Embryonic facial prominence (tissue), 1 donor: ENCODE measurements at regions not wholly inside any gene's neighbourhood (a gene's known extent, or its start where the extent isn't known, plus 50 kb on each side); places are given as distances from the start of the nearest gene placed in this dataset.

Experiments
- DNase-seq: peaks from one replicate; pipeline ENCODE4 v3.0.0-alpha.2; 2016; ENCODE audit errors: extremely low spot score

DNA sequence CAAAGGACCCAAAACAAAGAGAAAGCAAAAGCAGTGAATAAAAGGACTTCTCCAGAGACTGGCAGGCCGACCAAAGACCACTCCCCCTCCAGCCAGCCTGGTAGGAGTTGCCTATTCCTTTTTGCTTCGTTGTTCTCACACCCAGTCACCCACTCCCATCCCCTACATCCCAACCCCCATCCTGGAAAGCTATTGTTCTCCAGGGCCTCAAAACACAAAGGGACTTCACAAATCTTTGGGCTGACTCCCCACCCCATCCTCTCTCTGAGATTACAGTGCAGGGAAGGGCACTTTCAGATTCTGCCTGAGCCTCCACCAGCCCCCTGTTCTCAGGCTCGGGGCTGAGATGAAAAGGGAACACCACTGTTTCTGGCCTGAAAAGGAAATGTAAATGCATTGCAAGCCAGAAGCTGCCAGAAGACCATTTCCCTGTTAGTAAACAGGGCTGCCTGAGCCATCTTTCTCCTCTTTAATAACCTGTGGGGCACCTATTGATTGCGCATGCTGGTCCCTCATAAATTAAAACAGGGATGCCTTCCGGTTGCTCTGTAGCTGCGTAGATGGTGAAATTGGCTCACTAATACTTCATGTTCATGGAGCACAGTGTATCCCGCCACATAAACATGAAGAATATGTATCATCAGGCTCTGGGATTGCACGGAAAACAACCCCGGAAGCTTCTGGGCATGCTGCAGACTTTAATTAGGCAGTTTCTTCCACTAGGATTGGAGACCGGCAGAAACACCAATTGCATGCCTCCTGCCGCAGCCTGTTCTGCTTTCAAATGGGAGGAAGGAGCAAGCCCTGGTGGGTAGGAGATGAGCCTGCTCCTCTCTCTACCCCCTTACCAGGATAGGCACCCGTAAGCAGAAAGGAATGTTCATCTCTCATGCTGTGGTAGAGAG, 130.3 kb upstream of the FUT8 start:
- no peak for DNase-seq

DNA sequence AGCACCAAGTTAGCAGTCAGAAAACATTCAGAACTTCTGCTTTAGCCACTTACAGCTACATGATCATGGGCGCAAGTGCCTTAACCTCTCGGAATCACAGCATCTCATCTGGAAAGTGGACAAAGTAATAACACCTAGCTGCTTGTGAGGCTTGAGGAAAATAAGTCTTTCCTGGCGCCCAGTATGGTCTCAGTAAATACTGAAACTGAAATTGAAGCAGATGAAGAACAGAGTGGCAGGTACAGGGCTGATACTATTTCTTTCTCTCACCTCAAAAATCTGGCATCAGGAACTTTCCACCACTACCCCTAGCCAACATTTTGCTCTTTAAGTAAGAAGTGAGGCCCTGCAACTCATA, 129.7 kb upstream of the FUT8 start:
- no peak for DNase-seq

DNA sequence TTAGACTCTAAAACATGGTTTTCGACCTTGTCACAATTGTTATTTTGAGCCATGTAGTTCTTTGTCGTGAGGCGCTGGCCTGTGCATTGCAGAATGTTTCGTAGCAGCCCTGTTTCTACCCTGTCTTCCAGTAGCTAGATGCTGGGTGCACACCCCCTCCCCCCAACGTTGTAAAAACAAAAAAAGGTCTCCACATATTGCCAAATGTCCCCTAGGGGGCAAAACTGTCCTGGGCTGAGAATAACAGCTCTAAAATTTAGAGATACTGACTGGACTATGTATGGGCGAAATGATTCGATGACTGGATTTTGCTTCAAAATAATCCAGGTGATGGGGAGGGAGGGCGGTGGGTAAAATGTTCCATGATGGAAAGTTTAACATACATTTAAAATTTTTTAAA, 126.1 kb upstream of the FUT8 start:
- no peak for DNase-seq

DNA sequence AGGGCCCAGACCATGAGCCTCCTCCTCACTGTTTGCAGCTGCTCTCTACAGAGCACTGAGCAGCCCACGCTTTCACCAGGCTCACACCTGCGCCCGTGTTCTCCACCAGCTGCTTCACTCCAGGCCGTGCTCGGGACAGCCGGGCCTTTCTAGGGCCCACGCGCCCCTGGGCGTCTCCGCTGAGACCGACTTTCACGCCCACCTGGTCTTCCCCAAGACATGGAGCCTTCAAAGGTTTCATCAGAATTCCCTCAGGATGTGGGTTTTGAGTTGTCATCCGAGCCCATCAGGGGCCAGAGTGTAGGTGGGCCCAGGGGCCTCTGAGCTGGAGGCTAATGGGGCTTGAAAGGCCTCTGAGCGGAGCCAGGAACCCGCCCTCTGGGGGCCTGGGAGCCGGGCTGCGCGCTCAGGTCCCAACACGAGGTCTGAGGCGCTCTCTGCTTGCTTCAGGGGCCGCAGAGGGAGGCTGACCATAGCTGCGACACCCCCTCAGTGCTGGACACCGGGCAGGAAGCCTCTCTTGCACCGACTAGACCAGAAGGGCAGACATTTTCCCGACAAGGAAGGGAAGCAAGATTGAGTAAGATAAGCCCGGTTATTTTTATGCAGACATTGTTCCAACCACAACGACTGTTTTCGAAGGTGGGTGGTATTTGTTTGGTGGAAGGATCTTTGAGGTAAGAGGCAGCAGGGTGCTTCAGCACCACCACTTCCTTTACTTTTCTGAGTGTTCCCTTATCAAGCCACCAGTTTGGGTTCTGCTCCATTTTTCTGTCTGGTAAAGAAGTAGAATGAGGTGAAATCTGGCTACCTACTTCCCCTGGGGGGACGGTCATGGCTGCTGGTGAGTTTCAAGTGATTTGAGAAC, 125.0 kb upstream of the FUT8 start:
- no peak for DNase-seq

DNA sequence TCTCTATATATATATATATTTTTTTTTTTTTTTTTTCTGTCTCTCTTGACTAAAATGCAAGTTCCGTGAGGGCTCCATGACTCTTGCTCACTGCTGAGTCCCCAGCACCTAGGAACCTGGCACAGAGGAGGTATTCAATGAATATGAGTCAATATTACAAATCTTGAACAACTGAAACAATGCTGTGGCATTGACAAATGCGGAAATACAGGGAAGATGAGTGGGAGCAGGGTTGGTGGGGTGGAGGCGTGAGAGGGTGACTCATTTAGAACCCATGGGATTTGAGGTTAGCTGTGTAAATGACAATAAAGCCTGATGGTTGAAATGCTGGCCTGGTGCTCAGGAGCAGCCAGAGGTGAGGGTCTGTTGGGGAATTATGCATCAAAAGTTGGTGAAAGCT, 121.7 kb upstream of the FUT8 start:
- no peak for DNase-seq

DNA sequence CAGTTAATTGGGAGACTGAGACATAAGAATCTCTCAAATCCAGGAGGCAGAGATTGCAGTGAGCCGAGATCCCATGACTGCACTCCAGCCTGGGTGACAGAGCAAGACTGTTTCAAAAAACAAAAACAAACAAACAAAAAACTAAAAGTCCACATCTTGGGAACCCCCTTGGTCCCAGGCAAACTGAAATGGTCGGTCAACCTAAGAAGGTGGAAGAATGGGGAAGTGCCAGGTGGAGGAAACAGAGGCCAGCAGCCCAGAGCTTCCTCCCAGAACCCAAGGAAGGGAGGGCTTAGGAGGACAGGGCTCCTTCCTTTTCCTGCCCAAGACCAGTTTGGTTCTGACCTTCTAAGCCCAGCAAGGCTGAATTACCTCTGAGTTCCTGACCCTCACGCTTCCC, 121.0 kb upstream of the FUT8 start:
- no peak for DNase-seq

DNA sequence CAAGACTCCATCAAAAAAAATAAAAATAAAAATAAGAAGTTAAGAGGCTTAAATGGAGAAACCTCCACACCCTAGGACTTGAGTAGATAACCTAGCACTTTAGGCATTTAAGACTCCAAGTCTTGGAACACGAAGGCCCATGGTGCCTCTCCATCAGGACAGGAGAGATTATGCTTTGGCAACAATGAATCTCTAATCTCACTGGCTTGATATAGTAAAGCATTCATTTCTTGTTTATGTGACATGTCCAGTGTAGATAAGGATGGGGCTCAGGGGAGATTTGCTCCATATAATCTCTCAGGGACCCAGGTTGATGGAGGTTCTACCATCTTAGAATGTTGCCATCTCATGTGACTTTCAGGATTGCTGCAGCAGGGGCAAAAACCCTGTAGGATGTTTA, 117.7 kb upstream of the FUT8 start:
- no peak for DNase-seq

DNA sequence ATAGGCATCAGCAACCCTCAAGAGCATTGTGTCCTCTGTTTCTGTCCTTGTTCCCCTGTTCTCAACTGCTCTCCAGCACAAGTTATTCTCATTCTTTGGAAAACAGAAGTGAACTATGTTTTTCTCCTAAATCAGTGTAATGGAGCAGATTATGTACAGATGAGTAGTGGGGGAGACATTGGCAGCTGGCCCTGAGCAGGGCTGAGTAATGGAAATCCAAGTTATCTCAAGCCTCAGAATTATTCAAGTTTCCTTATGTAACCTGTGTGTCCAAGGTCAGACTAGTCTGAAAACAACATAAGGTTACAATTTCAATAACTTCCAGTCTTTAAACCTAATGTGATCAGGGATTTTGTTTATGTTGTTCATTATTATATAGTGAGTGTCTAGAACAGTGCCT, 116.1 kb upstream of the FUT8 start:
- no peak for DNase-seq

DNA sequence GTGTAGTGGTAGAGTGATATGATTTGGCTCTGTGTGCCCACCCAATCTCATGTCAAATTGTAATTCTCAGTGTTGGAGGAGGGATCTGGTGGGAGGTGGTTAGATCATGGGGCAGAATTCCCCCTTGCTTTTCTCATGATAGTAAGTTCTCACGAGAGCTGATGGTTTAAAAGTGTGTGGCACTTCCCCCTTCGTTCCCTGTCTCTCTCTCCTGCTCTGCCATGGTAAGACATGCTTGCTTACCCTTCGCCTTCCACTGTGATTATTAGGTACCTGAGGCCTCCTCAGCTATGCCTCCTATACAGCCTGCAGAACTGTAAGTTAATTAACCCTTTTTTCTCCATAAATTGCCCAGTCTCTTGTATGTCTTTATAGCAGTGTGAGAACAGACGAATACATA, 115.7 kb upstream of the FUT8 start:
- no peak for DNase-seq

DNA sequence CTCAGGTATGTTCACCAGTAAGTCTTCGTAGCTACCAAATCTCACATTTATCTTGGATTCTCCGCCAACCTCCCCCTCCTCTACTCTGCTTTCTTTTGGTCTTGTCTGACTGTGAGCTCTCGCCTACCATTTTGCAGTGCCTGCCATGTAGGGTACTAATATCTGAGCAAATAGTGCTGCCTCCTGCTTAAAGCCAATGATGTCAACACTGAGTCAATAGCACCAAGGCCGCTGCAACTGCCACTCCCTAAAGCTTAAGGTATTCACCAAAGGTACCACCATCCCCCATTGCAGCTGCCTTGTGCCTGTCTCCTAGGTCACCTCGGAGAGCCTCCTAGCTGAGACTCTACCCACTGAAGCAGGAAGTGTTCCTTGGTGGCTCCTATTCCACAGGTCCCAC, 114.8 kb upstream of the FUT8 start:
- no peak for DNase-seq

DNA sequence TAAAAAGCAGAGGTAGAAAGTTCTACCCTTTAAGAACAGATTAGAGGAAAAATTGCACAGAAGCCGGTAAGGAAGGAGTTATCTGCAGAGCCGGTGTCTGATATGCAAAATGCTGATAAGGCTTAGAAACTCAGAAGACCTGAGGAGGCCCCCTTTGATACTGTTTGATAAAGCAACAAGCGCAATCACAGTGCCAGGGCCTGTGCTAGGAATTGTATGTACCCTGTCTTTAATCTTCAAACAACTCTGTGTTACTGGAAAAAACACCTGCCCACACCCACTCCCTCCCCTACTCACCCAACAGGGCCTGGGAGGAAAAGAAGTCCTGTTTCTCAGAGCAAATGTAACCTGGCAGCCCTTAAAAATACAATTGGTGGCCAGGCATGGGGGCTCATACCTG, 112.7 kb upstream of the FUT8 start:
- no peak for DNase-seq

DNA sequence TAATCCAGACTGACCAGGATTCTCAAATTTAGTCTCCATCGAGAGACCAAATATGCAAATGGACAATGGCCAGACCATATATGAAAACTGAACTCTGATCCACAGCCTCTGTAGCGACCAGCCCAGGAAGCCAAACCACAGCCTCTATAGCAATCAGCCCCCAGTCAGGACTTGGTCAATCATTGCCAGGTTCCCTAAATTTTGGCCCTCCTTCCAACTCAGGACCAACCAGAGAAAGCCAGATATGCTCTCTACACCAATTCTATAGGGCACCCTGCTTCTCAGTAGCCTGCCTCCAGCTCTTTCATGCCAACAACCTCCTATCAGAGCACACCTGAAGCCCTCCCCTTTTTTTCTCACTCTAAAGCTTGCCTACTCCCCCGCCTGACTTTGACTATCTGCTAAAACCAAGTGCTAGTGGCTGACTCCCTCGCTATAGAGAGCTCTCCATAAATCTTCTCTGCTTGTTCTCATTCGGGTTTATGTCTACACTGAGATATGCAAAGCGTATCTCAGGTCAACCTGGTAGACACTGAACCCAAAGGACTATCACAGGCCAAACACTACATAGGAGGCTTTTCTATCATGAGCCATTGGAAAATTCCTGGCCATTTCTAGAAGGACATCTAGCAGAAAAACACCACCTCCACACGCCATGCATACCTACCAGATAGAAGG, 110.5 kb upstream of the FUT8 start:
- DNase-seq = no peak

DNA sequence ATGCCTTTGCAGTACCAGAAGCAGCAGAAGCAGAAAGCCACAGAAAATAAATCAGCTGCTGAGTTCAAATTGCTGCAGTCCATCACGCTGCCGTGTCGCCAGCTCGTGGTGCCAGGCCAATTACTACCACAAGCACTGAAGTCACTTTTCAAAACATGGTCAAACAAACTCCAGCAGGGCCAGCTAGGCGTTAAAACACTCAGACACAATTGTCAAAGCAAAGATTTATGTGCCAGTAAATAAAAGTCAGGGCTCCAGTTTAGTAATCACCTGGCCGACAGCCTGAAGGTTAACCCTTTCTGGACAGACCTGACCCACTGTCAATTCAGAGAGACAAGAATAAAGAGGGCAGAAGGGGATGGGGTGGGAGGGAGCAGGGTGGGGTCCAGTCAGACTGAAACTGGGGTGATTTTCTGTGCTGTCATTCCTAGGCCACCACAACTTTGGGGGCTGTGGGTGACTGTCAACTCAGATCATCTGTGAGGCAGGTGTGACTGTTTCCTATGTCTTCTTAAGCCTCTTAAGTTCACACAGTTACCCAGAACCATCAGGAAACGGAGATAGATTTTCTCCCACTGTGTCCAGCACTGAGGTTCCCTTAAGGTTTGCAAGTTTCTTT, 109.8 kb upstream of the FUT8 start:
- no peak for DNase-seq

DNA sequence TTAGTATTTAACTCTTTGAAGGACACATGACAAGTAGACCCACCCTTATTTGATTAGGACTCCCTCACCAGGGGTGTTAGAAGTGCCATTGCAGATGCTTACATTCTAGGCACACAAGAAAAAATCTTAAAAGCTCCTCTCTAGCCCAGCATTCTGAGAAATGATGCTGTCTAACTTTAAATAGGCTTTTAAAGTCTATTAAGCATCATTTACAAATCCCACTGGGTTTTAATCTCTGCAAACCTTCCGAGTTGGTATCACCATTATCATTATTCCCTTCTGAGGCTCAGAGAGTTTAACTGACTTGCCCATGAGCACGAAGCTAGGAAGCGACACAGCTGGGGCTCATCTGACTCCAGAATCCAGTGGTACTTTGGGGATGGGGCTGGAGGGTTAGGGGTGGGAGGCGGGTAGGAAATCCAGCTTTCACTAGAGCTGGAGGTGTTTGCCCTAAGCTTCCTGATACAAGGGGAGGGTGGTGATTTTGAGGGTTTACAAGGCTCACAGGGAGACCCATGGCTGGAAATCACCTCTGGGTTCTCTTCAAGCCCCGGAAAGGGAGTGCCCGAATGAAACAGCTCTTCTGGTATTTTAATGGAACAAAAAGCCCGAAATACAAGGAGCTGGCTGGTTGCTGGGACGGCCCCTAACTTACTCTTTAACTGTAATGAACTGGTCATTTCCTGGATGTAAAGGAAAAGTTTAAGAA, 109.2 kb upstream of the FUT8 start:
- DNase-seq = no peak

DNA sequence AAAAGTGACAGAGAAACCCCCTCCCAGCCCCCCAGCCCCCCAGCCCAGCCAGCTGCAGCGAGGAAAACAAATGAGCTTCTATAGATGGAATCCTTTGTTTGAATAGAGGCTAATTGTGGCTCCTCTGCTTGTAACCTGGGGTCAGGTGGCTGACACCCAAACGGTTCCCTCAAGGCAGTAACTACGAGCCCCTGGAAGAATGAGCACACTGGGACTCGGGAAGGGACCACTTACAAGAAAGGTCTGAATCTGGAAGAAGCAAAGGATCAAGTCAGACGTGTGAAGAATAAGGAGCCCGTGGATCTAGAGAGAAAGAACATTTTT, 108.7 kb upstream of the FUT8 start:
- no peak for DNase-seq

DNA sequence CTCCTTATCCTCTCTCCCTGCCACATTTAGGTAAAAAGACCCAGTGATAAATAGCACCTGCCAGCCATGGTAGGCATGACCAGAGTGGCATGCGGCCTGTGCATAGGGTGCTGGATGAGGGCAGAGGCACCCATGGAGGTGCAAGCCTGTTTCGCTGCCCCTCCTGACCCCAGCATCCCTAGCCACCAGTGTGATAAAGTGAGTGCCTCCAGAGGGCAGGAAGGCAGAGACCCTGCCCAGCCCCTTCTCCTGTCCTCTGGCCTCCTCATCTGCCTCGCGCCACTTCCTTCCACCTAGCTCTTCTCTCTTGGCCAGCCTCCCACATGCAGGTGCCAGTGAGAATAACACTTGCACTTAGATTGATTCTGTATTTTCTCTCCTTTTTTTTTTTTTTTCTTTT, 108.3 kb upstream of the FUT8 start:
- DNase-seq = no peak

DNA sequence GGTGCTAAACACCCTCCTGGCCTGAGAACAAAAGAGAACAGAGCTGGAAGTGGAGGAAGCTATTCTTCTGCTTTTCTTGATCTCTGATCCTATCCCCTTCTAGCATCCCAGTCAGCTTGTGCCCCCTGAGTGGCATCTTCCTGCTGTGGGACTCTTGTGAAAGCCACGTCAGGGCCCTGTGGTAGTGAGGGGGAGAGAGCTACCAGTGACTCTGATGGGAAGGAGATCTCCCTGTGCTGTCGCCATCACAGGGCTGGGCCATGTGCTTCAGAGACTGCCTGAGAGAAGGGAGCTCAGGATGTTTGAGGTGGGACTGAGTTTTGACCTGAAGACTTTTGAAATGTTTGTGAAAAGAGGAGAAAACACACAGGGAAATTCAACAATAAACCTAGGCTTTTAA, 107.6 kb upstream of the FUT8 start:
- no peak for DNase-seq

DNA sequence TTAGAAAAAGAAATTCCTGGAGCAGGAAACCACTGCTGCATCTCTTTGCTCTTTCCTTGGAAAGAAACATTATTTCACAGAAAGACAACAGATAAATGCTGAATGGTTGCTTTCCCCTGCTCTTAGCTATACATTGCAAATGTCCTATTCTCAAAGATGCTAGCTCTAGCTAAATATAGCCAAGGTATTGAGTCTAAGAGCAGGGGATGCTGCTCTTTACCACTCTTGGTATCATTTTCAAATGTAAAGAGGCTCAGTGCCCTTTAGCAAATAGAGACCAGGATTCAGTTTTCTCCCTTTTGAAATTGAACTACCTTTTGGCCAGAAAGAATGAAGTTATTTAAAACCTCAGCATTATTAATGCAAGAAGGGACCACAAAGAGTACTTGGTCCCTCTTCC, 104.0 kb upstream of the FUT8 start:
- DNase-seq = no peak

DNA sequence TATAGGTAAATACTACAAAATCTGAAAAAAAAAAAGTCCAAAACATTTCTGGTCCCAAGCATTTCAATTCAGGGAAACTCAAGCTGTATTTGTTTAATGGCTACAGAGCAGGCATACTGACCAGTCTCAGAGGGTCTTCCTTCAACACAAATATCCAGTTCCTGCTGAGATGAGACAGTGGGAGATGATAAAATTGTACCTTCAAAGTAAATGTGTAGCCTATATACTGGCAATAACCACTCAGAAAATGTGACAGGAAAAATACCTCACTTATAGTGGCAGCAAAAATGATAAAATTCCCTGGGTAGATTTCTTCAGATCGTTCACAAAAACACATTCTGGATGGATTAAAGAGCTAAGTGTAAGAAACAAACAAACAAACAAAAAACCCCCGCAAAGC, 102.0 kb upstream of the FUT8 start:
- DNase-seq = no peak

DNA sequence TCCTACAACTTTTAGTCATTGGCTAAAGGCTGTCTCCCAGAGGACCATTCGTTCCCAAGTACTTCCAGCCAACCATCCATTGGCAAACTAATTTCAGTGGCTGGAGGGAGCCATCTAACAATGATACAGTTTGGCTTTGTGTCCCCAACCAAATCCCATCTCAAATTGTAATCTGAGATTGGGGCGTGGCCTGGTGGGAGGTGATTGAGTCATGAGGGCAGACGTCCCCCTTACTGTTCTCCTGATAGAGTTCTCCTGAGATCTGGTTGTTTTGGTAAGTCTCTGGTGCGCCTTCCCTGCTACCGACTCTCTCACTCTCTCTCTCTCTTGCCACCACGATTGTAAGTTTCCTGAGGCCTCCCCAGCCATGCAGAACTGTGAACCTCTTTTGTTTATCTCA, 99.7 kb upstream of the FUT8 start:
- no peak for DNase-seq

DNA sequence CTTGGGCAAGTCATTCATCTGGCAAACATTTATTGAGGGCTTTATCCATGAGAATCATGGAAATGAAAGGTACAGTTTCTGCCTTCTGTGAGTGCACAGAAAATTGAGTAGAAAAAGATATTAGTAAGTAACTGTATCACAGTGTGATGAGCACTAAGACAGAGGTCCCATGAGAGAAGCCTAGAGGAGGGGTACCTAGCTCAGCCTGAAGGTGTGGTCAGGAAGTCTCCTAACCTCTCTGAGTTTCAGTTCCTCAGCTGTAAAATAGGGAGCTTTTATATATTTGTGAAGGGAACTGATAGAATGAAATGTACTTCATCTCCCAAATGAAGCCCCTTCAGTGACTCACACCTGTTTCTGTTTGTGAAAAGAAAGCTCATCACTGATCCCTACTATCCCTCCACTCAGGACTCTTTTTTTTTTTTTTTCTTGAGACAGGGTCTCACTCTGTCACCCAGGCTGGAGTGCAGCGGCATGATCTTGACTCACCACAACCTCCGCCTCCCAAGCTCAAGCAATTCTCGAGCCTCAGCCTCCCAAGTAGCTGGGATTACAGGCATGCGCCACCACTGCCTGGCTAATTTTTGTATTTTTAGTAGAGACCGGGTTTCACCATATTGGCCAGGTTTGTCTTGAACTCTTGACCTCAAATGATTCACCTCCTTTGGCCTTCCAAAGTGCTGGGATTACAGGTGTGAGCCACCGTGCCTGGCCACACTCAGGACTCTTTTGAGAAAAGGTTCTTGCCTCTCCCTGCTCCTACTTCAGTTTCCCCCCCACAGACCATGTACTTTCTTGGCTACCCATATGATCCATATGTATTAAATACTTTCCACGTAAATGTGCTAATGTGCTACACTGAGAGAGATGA, 93.7 kb upstream of the FUT8 start:
- no peak for DNase-seq
